A549 (cell line): ENCODE measurements at regions not wholly inside any gene's neighbourhood (a gene's known extent, or its start where the extent isn't known, plus 50 kb on each side); places are given as distances from the start of the nearest gene placed in this dataset.

Experiments
- ATAC-seq, 2 experiments: fragments of 200-7000 bp in 1 of 2; fragments of >200 bp in 1 of 2; cut with Nextera tagmentation in 1 of 2; cut with Tn5 transposase in 1 of 2; 3 replicates each; pipeline versions ENCODE4 v1.8.0 to v1.9.1; 2018 to 2020; ENCODE audit warnings: mild to moderate bottlenecking in 1 of 2, moderate library complexity in 1 of 2
- CTCF ChIA-PET: fragments of 300-600 bp; sonication (Branson Sonifier 250); formaldehyde crosslinking; extraction: SDS; loops from one replicate; lab custom pipeline; 2021; ENCODE audit warnings: antibody characterized with exemption, inconsistent platforms; lab: Yijun Ruan, JAX
- POLR2A ChIA-PET: fragments of 350-600 bp; formaldehyde crosslinking; extraction: SDS; loops from one replicate; lab custom pipeline; 2021; ENCODE audit warnings: antibody characterized with exemption, inconsistent platforms; lab: Yijun Ruan, JAX
- DNase-seq, 2 experiments: peaks; one replicate each; pipeline versions ENCODE4 v3.0.0 to v3.0.0-alpha.2; 2011 to 2016; ENCODE audit warnings: low read depth in 1 of 2, low spot score in 1 of 2
- FAIRE-seq: peaks from 2 replicates; lab custom pipeline; 2011; peaks lifted over from hg19 to GRCh38; lab: Jason Lieb, UNC
- H3K27ac ChIP-seq, 2 experiments: fragments of >200 bp; sonication (Bioruptor Twin); formaldehyde crosslinking; 3 replicates each; pipeline ENCODE4 v1.5.1; 2016 to 2017
- H3K4me1 ChIP-seq: fragments of >200 bp; sonication (Bioruptor Twin); formaldehyde crosslinking; 3 replicates; pipeline ENCODE4 v1.6.1; 2016
- H3K4me2 ChIP-seq: fragments of >200 bp; sonication (Bioruptor Twin); formaldehyde crosslinking; 3 replicates; pipeline ENCODE4 v1.6.1; 2016
- H3K4me3 ChIP-seq: fragments of >200 bp; sonication (Bioruptor Twin); formaldehyde crosslinking; 3 replicates; pipeline ENCODE4 v1.5.1; 2016
- H3K9me3 ChIP-seq: fragments of >200 bp; sonication (Bioruptor Twin); formaldehyde crosslinking; 3 replicates; pipeline ENCODE4 v1.6.1; 2016
- BHLHE40 ChIP-seq: IDR thresholded peaks from 2 replicates; pipeline ENCODE4 v1.6.1; 2012; ENCODE audit warnings: low read depth, low read length, inconsistent platforms
- CHD2 ChIP-seq: fragments of 150-350 bp; IDR thresholded peaks from 2 replicates; pipeline ENCODE4 v1.6.1; 2014; ENCODE audit warnings: low read length; ENCODE audit not compliant: partially characterized antibody
- CHD4 ChIP-seq: fragments of 200-600 bp; sonication (generic); IDR thresholded peaks from 2 replicates; pipeline ENCODE4 v1.6.1; 2016; ENCODE audit warnings: antibody characterized with exemption, mild to moderate bottlenecking, borderline replicate concordance
- EHMT2 ChIP-seq: fragments of 200-600 bp; sonication (generic); IDR thresholded peaks from 2 replicates; pipeline ENCODE4 v1.6.1; 2016; ENCODE audit warnings: antibody characterized with exemption, low read depth, mild to moderate bottlenecking, moderate library complexity
- ESRRA ChIP-seq: fragments of 150-350 bp; IDR thresholded peaks from 2 replicates; pipeline ENCODE4 v1.6.1; 2014; ENCODE audit warnings: mild to moderate bottlenecking, low read length, borderline replicate concordance
- FOSL2 ChIP-seq, 2 experiments: fragments of 450-650 bp in 1 of 2; fragments of >200 bp in 1 of 2; sonication (Bioruptor Twin) in 1 of 2; formaldehyde crosslinking; IDR thresholded peaks; 2 replicates each; pipeline versions ENCODE4 v1.5.0 to v1.6.1; 2016 to 2020; ENCODE audit warnings: mild to moderate bottlenecking in 1 of 2, moderate library complexity in 1 of 2
- GATA3 ChIP-seq: IDR thresholded peaks from 2 replicates; pipeline ENCODE4 v1.6.1; 2012; ENCODE audit warnings: borderline replicate concordance
- HOXB5 ChIP-seq: fragments of 250-450 bp; sonication (Bioruptor Pico); IDR thresholded peaks from 2 replicates; pipeline ENCODE4 v1.5.0; 2020; ENCODE audit warnings: mild to moderate bottlenecking, moderate library complexity
- JUN ChIP-seq, 2 experiments: fragments of >200 bp; sonication (Bioruptor Twin); formaldehyde crosslinking; IDR thresholded peaks; 2 replicates in 1 of 2; 3 replicates in 1 of 2; pipeline ENCODE4 v1.6.1; 2016 to 2017
- JUNB ChIP-seq: fragments of >200 bp; sonication (Bioruptor Twin); formaldehyde crosslinking; IDR thresholded peaks from 2 replicates; pipeline ENCODE4 v1.6.1; 2016
- MAZ ChIP-seq: fragments of 150-350 bp; IDR thresholded peaks from 2 replicates; pipeline ENCODE4 v1.6.1; 2014; ENCODE audit warnings: antibody characterized with exemption, low read depth, low read length, borderline replicate concordance
- NFE2L2 ChIP-seq: fragments of 150-350 bp; conservative IDR thresholded peaks from 2 replicates; pipeline ENCODE4 v1.6.1; 2014; ENCODE audit warnings: low read length
- PHF8 ChIP-seq: fragments of 200-600 bp; sonication (generic); IDR thresholded peaks from 2 replicates; pipeline ENCODE4 v1.6.1; 2016; ENCODE audit warnings: low read depth, mild to moderate bottlenecking, antibody characterized with exemption, moderate library complexity, borderline replicate concordance
- RCOR1 ChIP-seq: fragments of 150-350 bp; IDR thresholded peaks from 2 replicates; pipeline ENCODE4 v1.6.1; 2014; ENCODE audit warnings: antibody characterized with exemption, low read length, low read depth
- ZFP36 ChIP-seq: fragments of 450-650 bp; IDR thresholded peaks from 2 replicates; pipeline ENCODE4 v1.6.1; 2014; ENCODE audit warnings: borderline replicate concordance; ENCODE audit not compliant: partially characterized antibody
- WGBS: methylation state at CpG from one replicate; pipeline ENCODE4 v1.1.6; 2017; ENCODE audit errors: missing lambda C conversion rate; 5-methylcytosine and 5-hydroxymethylcytosine counted together
- TF ChIP-seq, protein P1 (sequence below): IDR thresholded peaks from 2 replicates; pipeline ENCODE4 v1.6.1; 2012
- TF ChIP-seq, protein P2 (sequence below): fragments of 250-450 bp; sonication (Bioruptor Pico); IDR thresholded peaks from 2 replicates; pipeline ENCODE4 v1.5.0; 2020; ENCODE audit warnings: low read depth, mild to moderate bottlenecking, moderate library complexity
- TF ChIP-seq, protein P3 (sequence below): fragments of >200 bp; sonication (Bioruptor Twin); formaldehyde crosslinking; IDR thresholded peaks from 3 replicates; pipeline ENCODE4 v1.5.1; 2016
- TF ChIP-seq, protein P4 (sequence below): fragments of 200-600 bp; sonication (generic); IDR thresholded peaks from 2 replicates; pipeline ENCODE4 v1.6.1; 2016; ENCODE audit warnings: antibody characterized with exemption, mild to moderate bottlenecking, moderate library complexity

DNA sequence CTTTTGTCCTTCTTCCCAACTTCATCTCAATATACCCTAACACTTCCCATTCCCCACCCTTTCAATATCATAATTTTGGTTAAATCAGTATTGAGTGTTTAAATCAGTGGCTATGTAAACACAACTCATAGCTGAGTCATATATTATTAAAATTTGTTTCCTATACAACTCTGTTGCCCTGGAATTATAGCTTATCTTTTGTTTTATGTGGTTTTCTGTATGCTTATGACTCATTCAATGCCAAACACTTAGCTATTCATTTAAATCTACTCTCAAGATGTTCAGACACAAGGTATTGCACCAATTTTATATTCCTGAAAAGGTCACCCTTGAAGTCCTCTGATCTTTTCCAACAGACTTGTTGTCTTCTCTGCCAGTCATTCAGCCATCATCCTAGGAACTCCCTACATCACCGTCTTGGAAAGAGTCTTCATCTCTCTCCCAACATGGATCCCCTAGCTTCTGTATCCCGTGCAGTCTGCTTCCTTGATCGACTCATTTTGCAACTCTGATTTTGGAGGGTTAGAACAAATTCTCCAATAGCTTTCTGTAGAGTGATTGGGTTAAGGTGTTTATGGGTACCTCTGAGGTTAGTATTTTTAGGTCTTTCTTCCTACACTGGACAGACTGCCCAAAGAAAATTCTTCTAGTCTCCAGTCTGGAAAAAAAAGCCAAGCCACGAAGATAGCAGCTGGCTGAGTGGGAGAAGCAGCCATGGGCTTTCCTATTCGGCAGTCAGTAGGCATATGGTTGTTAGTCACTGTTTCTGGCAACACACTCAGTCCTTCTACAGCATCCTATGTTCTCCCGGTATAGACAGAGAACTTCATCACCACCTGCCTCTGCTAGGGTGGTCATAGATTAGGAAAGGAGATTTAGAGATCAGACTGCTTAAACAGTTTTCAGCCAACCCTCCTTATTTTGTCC lies 102.1 kb downstream of the CRPPA start:
- TF ChIP-seq, protein P1, sequence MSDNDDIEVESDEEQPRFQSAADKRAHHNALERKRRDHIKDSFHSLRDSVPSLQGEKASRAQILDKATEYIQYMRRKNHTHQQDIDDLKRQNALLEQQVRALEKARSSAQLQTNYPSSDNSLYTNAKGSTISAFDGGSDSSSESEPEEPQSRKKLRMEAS: no peak
- 0 out of 2 replicates have a peak, but pooled peaks have one; percentile 21 for TF ChIP-seq FOSL2 (IDR thresholded peaks at IDR 0.05)
- TF ChIP-seq FOSL2 (CRISPR knock-in tag; IDR thresholded peaks at IDR 0.05): peak; percentile 77
- peak; percentile 45; the same call in 1 of the 2 replicates for TF ChIP-seq GATA3
- peak; percentile 58 for TF ChIP-seq JUNB
- 34% methylated on average over 6 of the region's 6 CpGs for whole genome bisulfite sequencing
- FAIRE-seq (peak; percentile 70), ATAC-seq (peak; percentile 62 to 66; a peak in 5 of 6 replicates), DNase-seq (peak; percentile 6 to 37)
- Histone ChIP-seq H3K9me3 (no peaks in the 10 kb centered on the region), H3K4me2 (peak overlapping the region; percentile 22), H3K4me1 (peaks cover 11% of the 10 kb centered on the region; the same call in 2 of the 3 replicates), H3K27ac (peak overlapping the region in 1 of 2 experiments; percentile 34; a peak in 1 of 6 replicates), H3K4me3 (no peak overlapping the region)
- POLR2A ChIA-PET: interaction anchor here (0.6 kb wide), 1 partner anchor 101 kb away, joined by 3 read pairs; no protein-coding TSS in a partner anchor
- CTCF ChIA-PET: no interaction called here

DNA sequence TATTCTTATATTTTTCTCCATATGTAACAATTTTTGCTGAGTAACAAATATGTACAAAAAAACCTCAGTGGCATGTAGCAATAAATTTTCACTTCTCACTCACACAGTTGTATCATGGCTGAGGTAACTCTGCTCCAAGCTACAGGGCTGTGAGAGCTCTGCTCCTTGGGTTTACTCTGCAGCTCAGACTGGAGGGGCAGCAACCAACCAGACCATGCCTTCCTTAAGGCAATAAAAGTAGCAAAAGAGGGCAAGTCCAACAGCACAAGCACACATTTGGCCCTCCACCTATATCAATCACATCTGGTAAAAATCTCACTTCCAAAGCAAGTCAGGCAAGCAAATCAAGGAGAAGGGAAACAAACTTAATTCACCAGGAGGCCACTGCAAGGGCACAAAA lies 102.9 kb downstream of the CRPPA start:
- ChIA-PET POLR2A (interaction anchor here (0.6 kb wide), 1 partner anchor 102 kb away, joined by 3 read pairs; no protein-coding TSS in a partner anchor), CTCF (interaction anchor here (0.6 kb wide), 1 partner anchor 52 kb away, joined by 5 read pairs; no protein-coding TSS in a partner anchor)
- Histone ChIP-seq H3K4me3 (no peak overlapping the region), H3K4me2 (peak overlapping the region; percentile 22), H3K27ac (no peak overlapping the region; a peak in 1 of 6 replicates), H3K4me1 (peaks cover 11% of the 10 kb centered on the region; the same call in 2 of the 3 replicates), H3K9me3 (no peaks in the 10 kb centered on the region)
- no peak for DNase-seq
- no peak for FAIRE-seq
- no peak for TF ChIP-seq JUN (IDR thresholded peaks at IDR 0.05)
- no peak for TF ChIP-seq RCOR1
- no peak for TF ChIP-seq PHF8
- TF ChIP-seq, protein P2, sequence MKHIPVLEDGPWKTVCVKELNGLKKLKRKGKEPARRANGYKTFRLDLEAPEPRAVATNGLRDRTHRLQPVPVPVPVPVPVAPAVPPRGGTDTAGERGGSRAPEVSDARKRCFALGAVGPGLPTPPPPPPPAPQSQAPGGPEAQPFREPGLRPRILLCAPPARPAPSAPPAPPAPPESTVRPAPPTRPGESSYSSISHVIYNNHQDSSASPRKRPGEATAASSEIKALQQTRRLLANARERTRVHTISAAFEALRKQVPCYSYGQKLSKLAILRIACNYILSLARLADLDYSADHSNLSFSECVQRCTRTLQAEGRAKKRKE: no peak
- TF ChIP-seq EHMT2: no peak
- TF ChIP-seq ZFP36: no peak
- no peak for TF ChIP-seq BHLHE40
- no peak for TF ChIP-seq ESRRA
- TF ChIP-seq NFE2L2: no peak
- TF ChIP-seq HOXB5 (CRISPR knock-in tag): no peak
- no peak for TF ChIP-seq MAZ
- TF ChIP-seq, protein P3, sequence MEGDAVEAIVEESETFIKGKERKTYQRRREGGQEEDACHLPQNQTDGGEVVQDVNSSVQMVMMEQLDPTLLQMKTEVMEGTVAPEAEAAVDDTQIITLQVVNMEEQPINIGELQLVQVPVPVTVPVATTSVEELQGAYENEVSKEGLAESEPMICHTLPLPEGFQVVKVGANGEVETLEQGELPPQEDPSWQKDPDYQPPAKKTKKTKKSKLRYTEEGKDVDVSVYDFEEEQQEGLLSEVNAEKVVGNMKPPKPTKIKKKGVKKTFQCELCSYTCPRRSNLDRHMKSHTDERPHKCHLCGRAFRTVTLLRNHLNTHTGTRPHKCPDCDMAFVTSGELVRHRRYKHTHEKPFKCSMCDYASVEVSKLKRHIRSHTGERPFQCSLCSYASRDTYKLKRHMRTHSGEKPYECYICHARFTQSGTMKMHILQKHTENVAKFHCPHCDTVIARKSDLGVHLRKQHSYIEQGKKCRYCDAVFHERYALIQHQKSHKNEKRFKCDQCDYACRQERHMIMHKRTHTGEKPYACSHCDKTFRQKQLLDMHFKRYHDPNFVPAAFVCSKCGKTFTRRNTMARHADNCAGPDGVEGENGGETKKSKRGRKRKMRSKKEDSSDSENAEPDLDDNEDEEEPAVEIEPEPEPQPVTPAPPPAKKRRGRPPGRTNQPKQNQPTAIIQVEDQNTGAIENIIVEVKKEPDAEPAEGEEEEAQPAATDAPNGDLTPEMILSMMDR: no peak
- TF ChIP-seq, protein P4, sequence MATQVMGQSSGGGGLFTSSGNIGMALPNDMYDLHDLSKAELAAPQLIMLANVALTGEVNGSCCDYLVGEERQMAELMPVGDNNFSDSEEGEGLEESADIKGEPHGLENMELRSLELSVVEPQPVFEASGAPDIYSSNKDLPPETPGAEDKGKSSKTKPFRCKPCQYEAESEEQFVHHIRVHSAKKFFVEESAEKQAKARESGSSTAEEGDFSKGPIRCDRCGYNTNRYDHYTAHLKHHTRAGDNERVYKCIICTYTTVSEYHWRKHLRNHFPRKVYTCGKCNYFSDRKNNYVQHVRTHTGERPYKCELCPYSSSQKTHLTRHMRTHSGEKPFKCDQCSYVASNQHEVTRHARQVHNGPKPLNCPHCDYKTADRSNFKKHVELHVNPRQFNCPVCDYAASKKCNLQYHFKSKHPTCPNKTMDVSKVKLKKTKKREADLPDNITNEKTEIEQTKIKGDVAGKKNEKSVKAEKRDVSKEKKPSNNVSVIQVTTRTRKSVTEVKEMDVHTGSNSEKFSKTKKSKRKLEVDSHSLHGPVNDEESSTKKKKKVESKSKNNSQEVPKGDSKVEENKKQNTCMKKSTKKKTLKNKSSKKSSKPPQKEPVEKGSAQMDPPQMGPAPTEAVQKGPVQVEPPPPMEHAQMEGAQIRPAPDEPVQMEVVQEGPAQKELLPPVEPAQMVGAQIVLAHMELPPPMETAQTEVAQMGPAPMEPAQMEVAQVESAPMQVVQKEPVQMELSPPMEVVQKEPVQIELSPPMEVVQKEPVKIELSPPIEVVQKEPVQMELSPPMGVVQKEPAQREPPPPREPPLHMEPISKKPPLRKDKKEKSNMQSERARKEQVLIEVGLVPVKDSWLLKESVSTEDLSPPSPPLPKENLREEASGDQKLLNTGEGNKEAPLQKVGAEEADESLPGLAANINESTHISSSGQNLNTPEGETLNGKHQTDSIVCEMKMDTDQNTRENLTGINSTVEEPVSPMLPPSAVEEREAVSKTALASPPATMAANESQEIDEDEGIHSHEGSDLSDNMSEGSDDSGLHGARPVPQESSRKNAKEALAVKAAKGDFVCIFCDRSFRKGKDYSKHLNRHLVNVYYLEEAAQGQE: no peak
- no peak for TF ChIP-seq CHD2
- TF ChIP-seq JUNB: no peak
- no peak for TF ChIP-seq CHD4
- ATAC-seq: no peak; a peak in 1 of 6 replicates
